GM23338 (cell line): ENCODE measurements at regions not wholly inside any gene's neighbourhood (a gene's known extent, or its start where the extent isn't known, plus 50 kb on each side); places are given as distances from the start of the nearest gene placed in this dataset.

Source experiments
- ATAC-seq: fragments of 200-7000 bp; cut with Tn5 transposase; 3 replicates; pipeline ENCODE4 v1.9.1; 2020
- DNase-seq: peaks from one replicate; pipeline ENCODE4 v3.0.0-alpha.2; 2015; ENCODE audit warnings: low spot score
- H2AFZ ChIP-seq: fragments of 200-600 bp; sonication (generic); 2 replicates; pipeline ENCODE4 v1.8.0; 2016; ENCODE audit warnings: antibody characterized with exemption, mild to moderate bottlenecking, moderate library complexity
- H3F3A ChIP-seq: fragments of 200-600 bp; sonication (generic); replicated peaks from 2 replicates; pipeline ENCODE4 v1.8.0; 2017; ENCODE audit warnings: antibody characterized with exemption, mixed run types, low read depth
- H3K27ac ChIP-seq: fragments of 200-600 bp; sonication (generic); 2 replicates; pipeline ENCODE4 v1.6.1; 2016; ENCODE audit warnings: low read depth
- H3K27me3 ChIP-seq: fragments of 200-600 bp; sonication (generic); 2 replicates; pipeline ENCODE4 v1.8.0; 2016; ENCODE audit warnings: mild to moderate bottlenecking, mixed run types, moderate library complexity; ENCODE audit not compliant: insufficient read depth
- H3K36me3 ChIP-seq: fragments of 200-600 bp; sonication (generic); 2 replicates; pipeline ENCODE4 v1.8.0; 2016; ENCODE audit warnings: mild to moderate bottlenecking; ENCODE audit not compliant: insufficient read depth
- H3K4me1 ChIP-seq: fragments of 200-600 bp; sonication (generic); 2 replicates; pipeline ENCODE4 v1.8.0; 2016; ENCODE audit warnings: mild to moderate bottlenecking, moderate library complexity; ENCODE audit not compliant: insufficient read depth
- H3K4me2 ChIP-seq: fragments of 200-600 bp; sonication (generic); 2 replicates; pipeline ENCODE4 v1.7.1; 2017; ENCODE audit warnings: mixed run types
- H3K4me3 ChIP-seq: fragments of 200-600 bp; sonication (generic); 2 replicates; pipeline ENCODE4 v1.6.1; 2016; ENCODE audit warnings: mixed run types
- H3K79me2 ChIP-seq: fragments of 200-600 bp; sonication (generic); replicated peaks from 2 replicates; pipeline ENCODE4 v1.8.0; 2017; ENCODE audit warnings: mild to moderate bottlenecking; ENCODE audit not compliant: insufficient read depth
- H3K9me2 ChIP-seq: fragments of 200-600 bp; sonication (generic); 2 replicates; pipeline ENCODE4 v1.8.0; 2017; ENCODE audit not compliant: insufficient read depth
- H4K20me1 ChIP-seq: fragments of 200-600 bp; sonication (generic); replicated peaks from 2 replicates; pipeline ENCODE4 v1.8.0; 2017; ENCODE audit warnings: mild to moderate bottlenecking; ENCODE audit not compliant: insufficient read depth
- H3K27ac Mint-ChIP-seq: 2 replicates; pipeline ENCODE4 v1.8.0; 2020; ENCODE audit warnings: inconsistent platforms, mild to moderate bottlenecking, moderate library complexity, mixed read lengths
- H3K27me3 Mint-ChIP-seq: 3 replicates; pipeline ENCODE4 v1.8.0; 2022; ENCODE audit warnings: low read depth, mild to moderate bottlenecking, moderate library complexity, mixed read lengths, inconsistent platforms; ENCODE audit not compliant: insufficient read depth, poor library complexity
- H3K36me3 Mint-ChIP-seq: 3 replicates; pipeline ENCODE4 v1.8.0; 2021; ENCODE audit warnings: low read depth, mild to moderate bottlenecking, inconsistent platforms, moderate library complexity, mixed read lengths
- H3K4me1 Mint-ChIP-seq: 3 replicates; pipeline ENCODE4 v1.8.0; 2020; ENCODE audit warnings: mild to moderate bottlenecking, inconsistent platforms, mixed read lengths
- H3K4me3 Mint-ChIP-seq: 3 replicates; pipeline ENCODE4 v1.8.0; 2021; ENCODE audit warnings: moderate library complexity, mild to moderate bottlenecking, inconsistent platforms, mixed read lengths
- H3K9me3 Mint-ChIP-seq: 3 replicates; pipeline ENCODE4 v1.8.0; 2020; ENCODE audit warnings: moderate library complexity, mild to moderate bottlenecking, inconsistent platforms, mixed read lengths
- CREB1 ChIP-seq: fragments of 250-450 bp; sonication (Bioruptor Pico); IDR thresholded peaks from 2 replicates; pipeline ENCODE4 v1.5.0; 2020; ENCODE audit warnings: low read depth, mild to moderate bottlenecking, moderate library complexity
- NANOG ChIP-seq: IDR thresholded peaks from 2 replicates; pipeline ENCODE4 v1.6.1; 2016; ENCODE audit warnings: antibody characterized with exemption, borderline replicate concordance
- STAT1 ChIP-seq: IDR thresholded peaks from one replicate; pipeline ENCODE4 v1.6.1; 2016; ENCODE audit warnings: antibody characterized with exemption; ENCODE audit not compliant: unreplicated experiment
- ZNF114 ChIP-seq: fragments of 250-450 bp; sonication (Bioruptor Pico); IDR thresholded peaks from 2 replicates; pipeline ENCODE4 v1.5.0; 2020; ENCODE audit warnings: mild to moderate bottlenecking, moderate library complexity
- TF ChIP-seq, protein P1 (sequence below), 2 experiments: fragments of 200-600 bp in 1 of 2; sonication (generic) in 1 of 2; conservative IDR thresholded peaks; 2 replicates each; pipeline versions ENCODE4 v1.5.1 to v1.6.1; 2016 to 2017; ENCODE audit warnings: antibody characterized with exemption in 2 of 2, low read depth in 2 of 2, mild to moderate bottlenecking in 2 of 2, moderate library complexity in 1 of 2
- TF ChIP-seq, protein P2 (sequence below): fragments of 250-450 bp; sonication (Bioruptor Pico); IDR thresholded peaks from 2 replicates; pipeline ENCODE4 v1.5.0; 2020; ENCODE audit warnings: mild to moderate bottlenecking, moderate library complexity
- TF ChIP-seq, protein P3 (sequence below): IDR thresholded peaks from 2 replicates; pipeline ENCODE4 v1.6.1; 2016; ENCODE audit warnings: antibody characterized with exemption

DNA sequence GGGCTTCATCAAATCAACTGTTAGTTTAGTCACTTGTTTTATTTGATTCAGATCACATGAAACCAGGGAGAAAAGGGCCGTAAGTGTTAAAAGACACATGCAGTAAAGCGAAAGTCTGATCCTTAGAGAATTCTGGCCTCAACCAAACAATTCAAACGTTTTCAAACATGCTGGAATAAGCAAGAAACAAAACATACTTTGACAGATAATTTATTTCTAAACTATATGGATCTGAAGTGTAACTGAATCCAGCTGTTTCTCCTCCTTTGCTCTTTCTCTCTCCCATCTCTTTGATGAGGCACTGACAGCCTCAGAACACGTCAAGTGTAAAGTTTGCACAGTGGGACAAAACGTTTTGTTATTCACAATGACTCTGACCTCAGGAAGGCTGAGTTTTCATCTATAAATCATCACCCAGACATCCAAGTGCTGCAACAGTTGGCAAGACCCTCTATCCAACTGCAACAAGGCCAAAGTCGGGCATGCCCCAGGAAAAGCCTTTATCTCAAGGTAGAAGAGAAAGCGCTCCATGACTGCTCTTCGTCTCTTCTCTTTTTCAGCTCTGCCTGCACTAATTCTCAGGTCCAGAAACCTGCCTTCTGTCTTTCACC, 267.1 kb upstream of the MYOCD start:
- H2AFZ ChIP-seq, result peak overlapping the region; percentile 69
- H3K4me2 ChIP-seq, result no peak overlapping the region
- H3K9me2 ChIP-seq, result 0 out of 2 replicates have a peak, but pooled peaks cover 4% of the 10 kb centered on the region
- H3K27me3 ChIP-seq, result no peaks in the 10 kb centered on the region
- ATAC-seq (no peak), DNase-seq (no peak)
- H3K27me3 Mint-ChIP-seq, result no peaks in the 10 kb centered on the region
- no peaks in the 10 kb centered on the region for H3F3A ChIP-seq
- no peaks in the 10 kb centered on the region for H3K36me3 ChIP-seq
- H3K79me2 ChIP-seq, result no peaks in the 10 kb centered on the region
- no peaks in the 10 kb centered on the region for H3K36me3 Mint-ChIP-seq
- no peaks in the 10 kb centered on the region; the same call in 1 of the 2 replicates for H3K4me1 ChIP-seq
- H4K20me1 ChIP-seq, result no peaks in the 10 kb centered on the region
- no peaks in the 10 kb centered on the region; the same call in 2 of the 3 replicates for H3K9me3 Mint-ChIP-seq
- no peak overlapping the region for H3K4me3 Mint-ChIP-seq
- H3K27ac Mint-ChIP-seq, result no peak overlapping the region
- H3K27ac ChIP-seq, result no peak overlapping the region
- peaks cover 4% of the 10 kb centered on the region; the same call in 1 of the 3 replicates for H3K4me1 Mint-ChIP-seq
- no peak overlapping the region for H3K4me3 ChIP-seq
- TF ChIP-seq ZNF114 (CRISPR knock-in tag), result no peak
- TF ChIP-seq, protein P1, sequence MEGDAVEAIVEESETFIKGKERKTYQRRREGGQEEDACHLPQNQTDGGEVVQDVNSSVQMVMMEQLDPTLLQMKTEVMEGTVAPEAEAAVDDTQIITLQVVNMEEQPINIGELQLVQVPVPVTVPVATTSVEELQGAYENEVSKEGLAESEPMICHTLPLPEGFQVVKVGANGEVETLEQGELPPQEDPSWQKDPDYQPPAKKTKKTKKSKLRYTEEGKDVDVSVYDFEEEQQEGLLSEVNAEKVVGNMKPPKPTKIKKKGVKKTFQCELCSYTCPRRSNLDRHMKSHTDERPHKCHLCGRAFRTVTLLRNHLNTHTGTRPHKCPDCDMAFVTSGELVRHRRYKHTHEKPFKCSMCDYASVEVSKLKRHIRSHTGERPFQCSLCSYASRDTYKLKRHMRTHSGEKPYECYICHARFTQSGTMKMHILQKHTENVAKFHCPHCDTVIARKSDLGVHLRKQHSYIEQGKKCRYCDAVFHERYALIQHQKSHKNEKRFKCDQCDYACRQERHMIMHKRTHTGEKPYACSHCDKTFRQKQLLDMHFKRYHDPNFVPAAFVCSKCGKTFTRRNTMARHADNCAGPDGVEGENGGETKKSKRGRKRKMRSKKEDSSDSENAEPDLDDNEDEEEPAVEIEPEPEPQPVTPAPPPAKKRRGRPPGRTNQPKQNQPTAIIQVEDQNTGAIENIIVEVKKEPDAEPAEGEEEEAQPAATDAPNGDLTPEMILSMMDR (conservative IDR thresholded peaks at IDR 0.05; ENCODE audit: low read depth in 2 of 2), result no peak
- no peak for TF ChIP-seq STAT1
- TF ChIP-seq, protein P2, sequence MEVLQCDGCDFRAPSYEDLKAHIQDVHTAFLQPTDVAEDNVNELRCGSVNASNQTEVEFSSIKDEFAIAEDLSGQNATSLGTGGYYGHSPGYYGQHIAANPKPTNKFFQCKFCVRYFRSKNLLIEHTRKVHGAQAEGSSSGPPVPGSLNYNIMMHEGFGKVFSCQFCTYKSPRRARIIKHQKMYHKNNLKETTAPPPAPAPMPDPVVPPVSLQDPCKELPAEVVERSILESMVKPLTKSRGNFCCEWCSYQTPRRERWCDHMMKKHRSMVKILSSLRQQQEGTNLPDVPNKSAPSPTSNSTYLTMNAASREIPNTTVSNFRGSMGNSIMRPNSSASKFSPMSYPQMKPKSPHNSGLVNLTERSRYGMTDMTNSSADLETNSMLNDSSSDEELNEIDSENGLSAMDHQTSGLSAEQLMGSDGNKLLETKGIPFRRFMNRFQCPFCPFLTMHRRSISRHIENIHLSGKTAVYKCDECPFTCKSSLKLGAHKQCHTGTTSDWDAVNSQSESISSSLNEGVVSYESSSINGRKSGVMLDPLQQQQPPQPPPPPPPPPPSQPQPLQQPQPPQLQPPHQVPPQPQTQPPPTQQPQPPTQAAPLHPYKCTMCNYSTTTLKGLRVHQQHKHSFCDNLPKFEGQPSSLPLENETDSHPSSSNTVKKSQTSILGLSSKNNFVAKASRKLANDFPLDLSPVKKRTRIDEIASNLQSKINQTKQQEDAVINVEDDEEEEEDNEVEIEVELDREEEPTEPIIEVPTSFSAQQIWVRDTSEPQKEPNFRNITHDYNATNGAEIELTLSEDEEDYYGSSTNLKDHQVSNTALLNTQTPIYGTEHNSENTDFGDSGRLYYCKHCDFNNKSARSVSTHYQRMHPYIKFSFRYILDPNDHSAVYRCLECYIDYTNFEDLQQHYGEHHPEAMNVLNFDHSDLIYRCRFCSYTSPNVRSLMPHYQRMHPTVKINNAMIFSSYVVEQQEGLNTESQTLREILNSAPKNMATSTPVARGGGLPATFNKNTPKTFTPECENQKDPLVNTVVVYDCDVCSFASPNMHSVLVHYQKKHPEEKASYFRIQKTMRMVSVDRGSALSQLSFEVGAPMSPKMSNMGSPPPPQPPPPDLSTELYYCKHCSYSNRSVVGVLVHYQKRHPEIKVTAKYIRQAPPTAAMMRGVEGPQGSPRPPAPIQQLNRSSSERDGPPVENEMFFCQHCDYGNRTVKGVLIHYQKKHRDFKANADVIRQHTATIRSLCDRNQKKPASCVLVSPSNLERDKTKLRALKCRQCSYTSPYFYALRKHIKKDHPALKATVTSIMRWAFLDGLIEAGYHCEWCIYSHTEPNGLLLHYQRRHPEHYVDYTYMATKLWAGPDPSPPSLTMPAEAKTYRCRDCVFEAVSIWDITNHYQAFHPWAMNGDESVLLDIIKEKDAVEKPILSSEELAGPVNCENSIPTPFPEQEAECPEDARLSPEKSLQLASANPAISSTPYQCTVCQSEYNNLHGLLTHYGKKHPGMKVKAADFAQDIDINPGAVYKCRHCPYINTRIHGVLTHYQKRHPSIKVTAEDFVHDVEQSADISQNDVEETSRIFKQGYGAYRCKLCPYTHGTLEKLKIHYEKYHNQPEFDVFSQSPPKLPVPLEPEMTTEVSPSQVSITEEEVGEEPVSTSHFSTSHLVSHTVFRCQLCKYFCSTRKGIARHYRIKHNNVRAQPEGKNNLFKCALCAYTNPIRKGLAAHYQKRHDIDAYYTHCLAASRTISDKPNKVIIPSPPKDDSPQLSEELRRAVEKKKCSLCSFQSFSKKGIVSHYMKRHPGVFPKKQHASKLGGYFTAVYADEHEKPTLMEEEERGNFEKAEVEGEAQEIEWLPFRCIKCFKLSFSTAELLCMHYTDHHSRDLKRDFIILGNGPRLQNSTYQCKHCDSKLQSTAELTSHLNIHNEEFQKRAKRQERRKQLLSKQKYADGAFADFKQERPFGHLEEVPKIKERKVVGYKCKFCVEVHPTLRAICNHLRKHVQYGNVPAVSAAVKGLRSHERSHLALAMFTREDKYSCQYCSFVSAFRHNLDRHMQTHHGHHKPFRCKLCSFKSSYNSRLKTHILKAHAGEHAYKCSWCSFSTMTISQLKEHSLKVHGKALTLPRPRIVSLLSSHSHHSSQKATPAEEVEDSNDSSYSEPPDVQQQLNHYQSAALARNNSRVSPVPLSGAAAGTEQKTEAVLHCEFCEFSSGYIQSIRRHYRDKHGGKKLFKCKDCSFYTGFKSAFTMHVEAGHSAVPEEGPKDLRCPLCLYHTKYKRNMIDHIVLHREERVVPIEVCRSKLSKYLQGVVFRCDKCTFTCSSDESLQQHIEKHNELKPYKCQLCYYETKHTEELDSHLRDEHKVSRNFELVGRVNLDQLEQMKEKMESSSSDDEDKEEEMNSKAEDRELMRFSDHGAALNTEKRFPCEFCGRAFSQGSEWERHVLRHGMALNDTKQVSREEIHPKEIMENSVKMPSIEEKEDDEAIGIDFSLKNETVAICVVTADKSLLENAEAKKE (CRISPR knock-in tag), result no peak
- TF ChIP-seq NANOG, result no peak
- no peak for TF ChIP-seq CREB1 (CRISPR knock-in tag)
- TF ChIP-seq, protein P3, sequence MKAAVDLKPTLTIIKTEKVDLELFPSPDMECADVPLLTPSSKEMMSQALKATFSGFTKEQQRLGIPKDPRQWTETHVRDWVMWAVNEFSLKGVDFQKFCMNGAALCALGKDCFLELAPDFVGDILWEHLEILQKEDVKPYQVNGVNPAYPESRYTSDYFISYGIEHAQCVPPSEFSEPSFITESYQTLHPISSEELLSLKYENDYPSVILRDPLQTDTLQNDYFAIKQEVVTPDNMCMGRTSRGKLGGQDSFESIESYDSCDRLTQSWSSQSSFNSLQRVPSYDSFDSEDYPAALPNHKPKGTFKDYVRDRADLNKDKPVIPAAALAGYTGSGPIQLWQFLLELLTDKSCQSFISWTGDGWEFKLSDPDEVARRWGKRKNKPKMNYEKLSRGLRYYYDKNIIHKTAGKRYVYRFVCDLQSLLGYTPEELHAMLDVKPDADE, result no peak
